HEK293 (cell line): ENCODE measurements at regions not wholly inside any gene's neighbourhood (a gene's known extent, or its start where the extent isn't known, plus 50 kb on each side); places are given as distances from the start of the nearest gene placed in this dataset.

ENCODE experiments used
- CTCF ChIA-PET: fragments of 350-600 bp; formaldehyde crosslinking; extraction: SDS; loops from one replicate; lab custom pipeline; 2021; ENCODE audit warnings: antibody characterized with exemption; lab: Yijun Ruan, JAX
- POLR2A ChIA-PET: fragments of 300-600 bp; formaldehyde crosslinking; extraction: SDS; loops from one replicate; lab custom pipeline; 2020; ENCODE audit warnings: antibody characterized with exemption, inconsistent platforms; lab: Yijun Ruan, JAX
- H3K27ac ChIP-seq: fragments of 200-500 bp; sonication (Bioruptor generic); 2 replicates; pipeline ENCODE4 v1.5.1; 2014; ENCODE audit warnings: low read depth, low read length, control low read depth, inconsistent platforms; ENCODE audit errors: extremely low read depth
- H3K36me3 ChIP-seq, 2 experiments: fragments of 200-500 bp in 1 of 2; sonication (Bioruptor generic) in 1 of 2; 1 replicate in 1 of 2; 2 replicates in 1 of 2; pipeline ENCODE4 v1.5.1; 2014 to 2017; ENCODE audit warnings: inconsistent platforms in 2 of 2, low read length in 2 of 2; ENCODE audit not compliant: control insufficient read depth in 2 of 2, insufficient read depth in 1 of 2
- H3K4me1 ChIP-seq: fragments of 200-500 bp; sonication (Bioruptor generic); 2 replicates; pipeline ENCODE4 v1.5.1; 2014; ENCODE audit warnings: mild to moderate bottlenecking, low read length, inconsistent platforms; ENCODE audit not compliant: control insufficient read depth, insufficient read depth
- H3K4me3 ChIP-seq: 2 replicates; pipeline ENCODE4 v1.5.1; 2011; ENCODE audit warnings: low read depth, mild to moderate bottlenecking, control low read depth, low read length, moderate library complexity
- H3K9me3 ChIP-seq: fragments of 200-500 bp; sonication (Bioruptor generic); 2 replicates; pipeline ENCODE4 v1.5.1; 2014; ENCODE audit warnings: low read depth, low read length, inconsistent platforms; ENCODE audit not compliant: control insufficient read depth, insufficient read depth
- BCL11B ChIP-seq: fragments of 450-650 bp; formaldehyde crosslinking; IDR thresholded peaks from 2 replicates; pipeline ENCODE4 v1.5.1; 2016; ENCODE audit warnings: low read depth, missing biosample characterization, missing genetic modification characterization
- GFI1B ChIP-seq: fragments of 450-650 bp; formaldehyde crosslinking; IDR thresholded peaks from 2 replicates; pipeline ENCODE4 v1.5.1; 2016; ENCODE audit warnings: missing biosample characterization, missing genetic modification characterization
- HOXA7 ChIP-seq: sonication (generic); formaldehyde crosslinking; IDR thresholded peaks from 2 replicates; pipeline ENCODE4 v1.8.1; 2022; ENCODE audit warnings: missing genetic modification reagents, borderline replicate concordance
- KLF8 ChIP-seq: fragments of 450-650 bp; formaldehyde crosslinking; IDR thresholded peaks from 2 replicates; pipeline ENCODE4 v1.5.1; 2016; ENCODE audit warnings: missing biosample characterization, missing genetic modification characterization
- SETDB1 ChIP-seq: IDR thresholded peaks from one replicate; pipeline ENCODE4 v1.6.1; 2017; ENCODE audit warnings: mild to moderate bottlenecking, low read length, moderate library complexity, mixed read lengths; ENCODE audit not compliant: insufficient read length
- YY1 ChIP-seq: fragments of 450-650 bp; formaldehyde crosslinking; IDR thresholded peaks from 2 replicates; pipeline ENCODE4 v1.5.1; 2018; ENCODE audit warnings: missing biosample characterization, missing genetic modification characterization
- ZBTB17 ChIP-seq: fragments of 450-650 bp; formaldehyde crosslinking; IDR thresholded peaks from 2 replicates; pipeline ENCODE4 v1.5.1; 2016; ENCODE audit warnings: missing biosample characterization, missing genetic modification characterization
- ZBTB21 ChIP-seq: fragments of 450-650 bp; formaldehyde crosslinking; IDR thresholded peaks from 2 replicates; pipeline ENCODE4 v1.5.1; 2017; ENCODE audit warnings: missing biosample characterization, missing genetic modification characterization
- ZEB2 ChIP-seq: fragments of 450-650 bp; formaldehyde crosslinking; IDR thresholded peaks from 2 replicates; pipeline ENCODE4 v1.5.1; 2016; ENCODE audit warnings: missing biosample characterization, missing genetic modification characterization
- ZFHX2 ChIP-seq: fragments of 450-650 bp; formaldehyde crosslinking; conservative IDR thresholded peaks from 2 replicates; pipeline ENCODE4 v1.5.1; 2016; ENCODE audit warnings: missing biosample characterization, missing genetic modification characterization
- ZNF155 ChIP-seq: fragments of 450-650 bp; formaldehyde crosslinking; IDR thresholded peaks from 2 replicates; pipeline ENCODE4 v1.5.1; 2016; ENCODE audit warnings: missing biosample characterization, missing genetic modification characterization
- ZNF2 ChIP-seq: fragments of 450-650 bp; formaldehyde crosslinking; IDR thresholded peaks from 2 replicates; pipeline ENCODE4 v1.5.1; 2016; ENCODE audit warnings: missing biosample characterization, missing genetic modification characterization
- ZNF211 ChIP-seq: fragments of 450-650 bp; formaldehyde crosslinking; IDR thresholded peaks from 2 replicates; pipeline ENCODE4 v1.5.1; 2016; ENCODE audit warnings: low read depth, missing biosample characterization, missing genetic modification characterization
- ZNF214 ChIP-seq: fragments of 450-650 bp; formaldehyde crosslinking; IDR thresholded peaks from 2 replicates; pipeline ENCODE4 v1.5.1; 2017; ENCODE audit warnings: missing biosample characterization, mild to moderate bottlenecking, missing genetic modification characterization, borderline replicate concordance
- ZNF266 ChIP-seq: fragments of 450-650 bp; formaldehyde crosslinking; IDR thresholded peaks from 2 replicates; pipeline ENCODE4 v1.5.1; 2016; ENCODE audit warnings: missing biosample characterization, missing genetic modification characterization, low read depth
- ZNF404 ChIP-seq: fragments of 450-650 bp; formaldehyde crosslinking; IDR thresholded peaks from 2 replicates; pipeline ENCODE4 v1.5.1; 2017; ENCODE audit warnings: missing biosample characterization, missing genetic modification characterization
- ZNF48 ChIP-seq: fragments of 450-650 bp; formaldehyde crosslinking; IDR thresholded peaks from 2 replicates; pipeline ENCODE4 v1.5.1; 2016; ENCODE audit warnings: missing biosample characterization, missing genetic modification characterization
- ZNF510 ChIP-seq: fragments of 450-650 bp; formaldehyde crosslinking; IDR thresholded peaks from 2 replicates; pipeline ENCODE4 v1.5.1; 2018; ENCODE audit warnings: mild to moderate bottlenecking, missing genetic modification characterization, missing biosample characterization; ENCODE audit not compliant: insufficient replicate concordance
- ZNF549 ChIP-seq: fragments of 450-650 bp; IDR thresholded peaks from 2 replicates; pipeline ENCODE4 v1.5.1; 2018; ENCODE audit warnings: missing biosample characterization, missing genetic modification characterization, mild to moderate bottlenecking, inconsistent platforms, moderate library complexity
- ZNF560 ChIP-seq: fragments of 450-650 bp; formaldehyde crosslinking; IDR thresholded peaks from 2 replicates; pipeline ENCODE4 v1.5.1; 2017; ENCODE audit warnings: missing biosample characterization, missing genetic modification characterization, borderline replicate concordance
- ZNF623 ChIP-seq: fragments of 450-650 bp; formaldehyde crosslinking; IDR thresholded peaks from 2 replicates; pipeline ENCODE4 v1.5.1; 2016; ENCODE audit warnings: missing biosample characterization, missing genetic modification characterization
- TF ChIP-seq, protein P1 (sequence below): fragments of 450-650 bp; formaldehyde crosslinking; IDR thresholded peaks from 2 replicates; pipeline ENCODE4 v1.5.1; 2016; ENCODE audit warnings: missing biosample characterization, missing genetic modification characterization, borderline replicate concordance
- TF ChIP-seq, protein P2 (sequence below): fragments of 450-650 bp; formaldehyde crosslinking; IDR thresholded peaks from 2 replicates; pipeline ENCODE4 v1.5.1; 2016; ENCODE audit warnings: missing biosample characterization, missing genetic modification characterization
- TF ChIP-seq, protein P3 (sequence below): fragments of 450-650 bp; formaldehyde crosslinking; IDR thresholded peaks from 2 replicates; pipeline ENCODE4 v1.5.1; 2016; ENCODE audit warnings: missing biosample characterization, missing genetic modification characterization
- TF ChIP-seq, protein P4 (sequence below): fragments of 450-650 bp; formaldehyde crosslinking; IDR thresholded peaks from 2 replicates; pipeline ENCODE4 v1.5.1; 2016; ENCODE audit warnings: missing biosample characterization, missing genetic modification characterization, low read depth
- TF ChIP-seq, protein P5 (sequence below): fragments of 450-650 bp; IDR thresholded peaks from 2 replicates; pipeline ENCODE4 v1.5.1; 2018; ENCODE audit warnings: missing biosample characterization, mild to moderate bottlenecking, missing genetic modification characterization

DNA sequence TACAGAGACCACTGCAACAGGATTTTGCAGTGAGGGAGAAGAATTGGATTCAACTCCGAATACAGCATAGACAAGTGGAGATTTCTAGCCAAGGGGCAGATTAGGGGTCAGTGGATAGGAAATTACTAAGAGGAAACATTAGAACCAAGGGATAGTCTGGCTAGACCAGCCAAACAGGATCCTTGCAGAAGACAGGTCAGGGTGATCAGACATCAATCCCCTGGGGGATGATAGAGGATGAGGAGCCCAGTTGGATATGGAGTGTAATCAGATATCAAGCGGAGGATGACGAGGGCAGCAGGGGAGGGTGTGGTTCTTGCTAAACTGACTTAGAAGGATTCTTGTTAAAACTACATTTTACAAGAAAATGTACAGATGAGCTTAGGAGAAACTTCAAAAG lies 424.4 kb downstream of the DAD1 start:
- H3K27ac ChIP-seq = no peak overlapping the region
- no peaks in the 10 kb centered on the region for H3K9me3 ChIP-seq
- no peak for TF ChIP-seq ZBTB21 (tag by site-specific recombination)
- TF ChIP-seq, protein P1, sequence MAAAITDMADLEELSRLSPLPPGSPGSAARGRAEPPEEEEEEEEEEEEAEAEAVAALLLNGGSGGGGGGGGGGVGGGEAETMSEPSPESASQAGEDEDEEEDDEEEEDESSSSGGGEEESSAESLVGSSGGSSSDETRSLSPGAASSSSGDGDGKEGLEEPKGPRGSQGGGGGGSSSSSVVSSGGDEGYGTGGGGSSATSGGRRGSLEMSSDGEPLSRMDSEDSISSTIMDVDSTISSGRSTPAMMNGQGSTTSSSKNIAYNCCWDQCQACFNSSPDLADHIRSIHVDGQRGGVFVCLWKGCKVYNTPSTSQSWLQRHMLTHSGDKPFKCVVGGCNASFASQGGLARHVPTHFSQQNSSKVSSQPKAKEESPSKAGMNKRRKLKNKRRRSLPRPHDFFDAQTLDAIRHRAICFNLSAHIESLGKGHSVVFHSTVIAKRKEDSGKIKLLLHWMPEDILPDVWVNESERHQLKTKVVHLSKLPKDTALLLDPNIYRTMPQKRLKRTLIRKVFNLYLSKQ (tag by site-specific recombination) = no peak
- no peak for TF ChIP-seq GFI1B (tag by site-specific recombination)
- TF ChIP-seq KLF8 (tag by site-specific recombination) = no peak
- TF ChIP-seq ZNF155 (tag by site-specific recombination) = no peak
- TF ChIP-seq SETDB1 = no peak
- no peak for TF ChIP-seq ZNF510 (tag by site-specific recombination)
- TF ChIP-seq ZNF214 = no peak
- TF ChIP-seq ZNF266 (tag by site-specific recombination) = no peak
- TF ChIP-seq ZNF2 (tag by site-specific recombination) = no peak
- no peak for TF ChIP-seq YY1 (tag by site-specific recombination)
- no peak for TF ChIP-seq ZNF48
- TF ChIP-seq ZNF404 (tag by site-specific recombination) = no peak
- TF ChIP-seq ZEB2 (tag by site-specific recombination) = no peak
- no peak for TF ChIP-seq ZFHX2 (tag by site-specific recombination)
- TF ChIP-seq ZNF623 (tag by site-specific recombination) = no peak
- TF ChIP-seq ZNF560 (tag by site-specific recombination) = no peak
- TF ChIP-seq, protein P2, sequence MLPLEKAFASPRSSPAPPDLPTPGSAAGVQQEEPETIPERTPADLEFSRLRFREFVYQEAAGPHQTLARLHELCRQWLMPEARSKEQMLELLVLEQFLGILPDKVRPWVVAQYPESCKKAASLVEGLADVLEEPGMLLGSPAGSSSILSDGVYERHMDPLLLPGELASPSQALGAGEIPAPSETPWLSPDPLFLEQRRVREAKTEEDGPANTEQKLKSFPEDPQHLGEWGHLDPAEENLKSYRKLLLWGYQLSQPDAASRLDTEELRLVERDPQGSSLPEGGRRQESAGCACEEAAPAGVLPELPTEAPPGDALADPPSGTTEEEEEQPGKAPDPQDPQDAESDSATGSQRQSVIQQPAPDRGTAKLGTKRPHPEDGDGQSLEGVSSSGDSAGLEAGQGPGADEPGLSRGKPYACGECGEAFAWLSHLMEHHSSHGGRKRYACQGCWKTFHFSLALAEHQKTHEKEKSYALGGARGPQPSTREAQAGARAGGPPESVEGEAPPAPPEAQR (tag by site-specific recombination) = no peak
- no peaks in the 10 kb centered on the region for H3K4me1 ChIP-seq
- no peak overlapping the region for H3K4me3 ChIP-seq
- H3K36me3 ChIP-seq = no peaks in the 10 kb centered on the region
- ChIA-PET POLR2A (no interaction called here), CTCF (interaction anchor here (0.5 to 1.2 kb wide), 5 partner anchors 16 to 1722 kb away, joined by 3 to 5 read pairs (median 4); no protein-coding TSS in a partner anchor)

DNA sequence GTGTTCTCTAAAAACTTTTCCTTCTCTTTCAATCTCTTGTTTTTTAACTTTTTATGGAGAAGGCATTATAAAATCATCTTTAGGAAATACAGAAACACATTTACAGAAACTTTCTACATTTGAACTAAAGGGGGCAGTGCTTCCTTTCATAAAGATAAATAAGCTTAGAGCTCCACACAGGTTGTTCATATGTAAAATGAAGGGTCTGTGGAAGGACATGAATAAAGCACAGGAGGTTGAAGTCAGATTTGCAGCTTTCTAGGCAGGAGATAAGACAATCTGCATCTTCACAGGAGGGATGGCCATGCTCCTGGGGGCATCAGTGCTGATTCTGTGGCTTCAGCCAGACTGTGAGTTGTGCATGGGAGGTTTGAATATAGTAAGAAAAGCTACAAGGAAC lies 426.0 kb downstream of the DAD1 start:
- Histone ChIP-seq H3K36me3 (no peaks in the 10 kb centered on the region), H3K27ac (no peak overlapping the region), H3K4me3 (no peak overlapping the region), H3K9me3 (no peaks in the 10 kb centered on the region), H3K4me1 (no peaks in the 10 kb centered on the region)
- ChIA-PET CTCF (interaction anchor here (0.7 to 2.0 kb wide), 18 partner anchors 10 to 394 kb away, joined by 3 to 13 read pairs (median 4); no protein-coding TSS in a partner anchor), POLR2A (no interaction called here)
- TF ChIP-seq ZNF211 (tag by site-specific recombination) = no peak

DNA sequence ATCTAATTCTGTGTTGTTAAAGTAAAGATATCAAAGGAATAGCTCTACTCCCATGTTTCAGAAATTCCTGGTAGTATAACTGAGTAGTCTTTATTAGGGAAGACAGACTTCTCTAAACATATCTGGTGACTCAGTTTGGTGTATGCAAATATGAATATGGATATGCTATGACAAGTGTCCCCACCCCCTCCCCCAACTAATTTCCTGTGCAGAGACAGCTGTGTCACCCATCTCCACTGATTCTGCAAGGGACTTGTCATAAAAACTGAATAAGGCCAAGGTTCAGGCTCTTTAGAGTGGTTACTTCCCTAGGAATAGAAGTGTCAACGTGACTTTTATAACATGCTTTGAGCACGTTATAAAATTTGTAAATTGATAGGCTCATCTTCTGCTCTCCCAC lies 429.1 kb downstream of the DAD1 start:
- Histone ChIP-seq H3K36me3 (no peaks in the 10 kb centered on the region), H3K9me3 (no peaks in the 10 kb centered on the region), H3K4me3 (no peak overlapping the region), H3K4me1 (no peaks in the 10 kb centered on the region), H3K27ac (no peak overlapping the region)
- POLR2A ChIA-PET = no interaction called here
- CTCF ChIA-PET = interaction anchor here (1.2 kb wide), 1 partner anchor 242 kb away, joined by 3 read pairs; no protein-coding TSS in a partner anchor
- TF ChIP-seq ZNF549 (tag by site-specific recombination) = no peak
- no peak for TF ChIP-seq ZBTB21 (tag by site-specific recombination)
- TF ChIP-seq, protein P3, sequence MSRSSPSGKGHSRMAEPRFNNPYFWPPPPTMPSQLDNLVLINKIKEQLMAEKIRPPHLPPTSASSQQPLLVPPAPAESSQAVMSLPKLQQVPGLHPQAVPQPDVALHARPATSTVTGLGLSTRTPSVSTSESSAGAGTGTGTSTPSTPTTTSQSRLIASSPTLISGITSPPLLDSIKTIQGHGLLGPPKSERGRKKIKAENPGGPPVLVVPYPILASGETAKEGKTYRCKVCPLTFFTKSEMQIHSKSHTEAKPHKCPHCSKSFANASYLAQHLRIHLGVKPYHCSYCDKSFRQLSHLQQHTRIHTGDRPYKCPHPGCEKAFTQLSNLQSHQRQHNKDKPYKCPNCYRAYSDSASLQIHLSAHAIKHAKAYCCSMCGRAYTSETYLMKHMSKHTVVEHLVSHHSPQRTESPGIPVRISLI (tag by site-specific recombination) = no peak
- TF ChIP-seq, protein P4, sequence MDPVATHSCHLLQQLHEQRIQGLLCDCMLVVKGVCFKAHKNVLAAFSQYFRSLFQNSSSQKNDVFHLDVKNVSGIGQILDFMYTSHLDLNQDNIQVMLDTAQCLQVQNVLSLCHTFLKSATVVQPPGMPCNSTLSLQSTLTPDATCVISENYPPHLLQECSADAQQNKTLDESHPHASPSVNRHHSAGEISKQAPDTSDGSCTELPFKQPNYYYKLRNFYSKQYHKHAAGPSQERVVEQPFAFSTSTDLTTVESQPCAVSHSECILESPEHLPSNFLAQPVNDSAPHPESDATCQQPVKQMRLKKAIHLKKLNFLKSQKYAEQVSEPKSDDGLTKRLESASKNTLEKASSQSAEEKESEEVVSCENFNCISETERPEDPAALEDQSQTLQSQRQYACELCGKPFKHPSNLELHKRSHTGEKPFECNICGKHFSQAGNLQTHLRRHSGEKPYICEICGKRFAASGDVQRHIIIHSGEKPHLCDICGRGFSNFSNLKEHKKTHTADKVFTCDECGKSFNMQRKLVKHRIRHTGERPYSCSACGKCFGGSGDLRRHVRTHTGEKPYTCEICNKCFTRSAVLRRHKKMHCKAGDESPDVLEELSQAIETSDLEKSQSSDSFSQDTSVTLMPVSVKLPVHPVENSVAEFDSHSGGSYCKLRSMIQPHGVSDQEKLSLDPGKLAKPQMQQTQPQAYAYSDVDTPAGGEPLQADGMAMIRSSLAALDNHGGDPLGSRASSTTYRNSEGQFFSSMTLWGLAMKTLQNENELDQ (tag by site-specific recombination) = no peak
- TF ChIP-seq ZBTB17 (tag by site-specific recombination) = no peak
- TF ChIP-seq, protein P5, sequence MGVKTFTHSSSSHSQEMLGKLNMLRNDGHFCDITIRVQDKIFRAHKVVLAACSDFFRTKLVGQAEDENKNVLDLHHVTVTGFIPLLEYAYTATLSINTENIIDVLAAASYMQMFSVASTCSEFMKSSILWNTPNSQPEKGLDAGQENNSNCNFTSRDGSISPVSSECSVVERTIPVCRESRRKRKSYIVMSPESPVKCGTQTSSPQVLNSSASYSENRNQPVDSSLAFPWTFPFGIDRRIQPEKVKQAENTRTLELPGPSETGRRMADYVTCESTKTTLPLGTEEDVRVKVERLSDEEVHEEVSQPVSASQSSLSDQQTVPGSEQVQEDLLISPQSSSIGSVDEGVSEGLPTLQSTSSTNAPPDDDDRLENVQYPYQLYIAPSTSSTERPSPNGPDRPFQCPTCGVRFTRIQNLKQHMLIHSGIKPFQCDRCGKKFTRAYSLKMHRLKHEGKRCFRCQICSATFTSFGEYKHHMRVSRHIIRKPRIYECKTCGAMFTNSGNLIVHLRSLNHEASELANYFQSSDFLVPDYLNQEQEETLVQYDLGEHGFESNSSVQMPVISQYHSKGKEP (tag by site-specific recombination) = no peak
- TF ChIP-seq BCL11B (tag by site-specific recombination) = no peak
- TF ChIP-seq HOXA7 = no peak
